Spleen (tissue), 7 donors: ENCODE measurements at regions not wholly inside any gene's neighbourhood (a gene's known extent, or its start where the extent isn't known, plus 50 kb on each side); places are given as distances from the start of the nearest gene placed in this dataset.

ENCODE experiments used
- CTCF ChIP-seq, 11 experiments: fragments of 200-600 bp in 7 of 11; fragments of 450-650 bp in 4 of 11; sonication (generic) in 4 of 11; IDR thresholded peaks in 8 of 11; conservative IDR thresholded peaks in 3 of 11; 1 replicate in 7 of 11; 2 replicates in 4 of 11; pipeline versions ENCODE4 v1.4.0 to v1.8.0; 2016 to 2021; ENCODE audit warnings: antibody characterized with exemption in 11 of 11, inconsistent platforms in 4 of 11, mild to moderate bottlenecking in 1 of 11
- POLR2A ChIP-seq, 3 donors: fragments of 450-650 bp; IDR thresholded peaks; one replicate each; pipeline ENCODE4 v1.5.1; 2017; ENCODE audit warnings: antibody characterized with exemption in 3 of 3, mild to moderate bottlenecking in 1 of 3
- donor health status: DM: no; HTN: no; CAD: no; lungs with moderate emphysema.
- donor health status: DM: no; HTN: no; CAD: no.
- donor health status: DM: no; HTN: no; CAD: no.

DNA sequence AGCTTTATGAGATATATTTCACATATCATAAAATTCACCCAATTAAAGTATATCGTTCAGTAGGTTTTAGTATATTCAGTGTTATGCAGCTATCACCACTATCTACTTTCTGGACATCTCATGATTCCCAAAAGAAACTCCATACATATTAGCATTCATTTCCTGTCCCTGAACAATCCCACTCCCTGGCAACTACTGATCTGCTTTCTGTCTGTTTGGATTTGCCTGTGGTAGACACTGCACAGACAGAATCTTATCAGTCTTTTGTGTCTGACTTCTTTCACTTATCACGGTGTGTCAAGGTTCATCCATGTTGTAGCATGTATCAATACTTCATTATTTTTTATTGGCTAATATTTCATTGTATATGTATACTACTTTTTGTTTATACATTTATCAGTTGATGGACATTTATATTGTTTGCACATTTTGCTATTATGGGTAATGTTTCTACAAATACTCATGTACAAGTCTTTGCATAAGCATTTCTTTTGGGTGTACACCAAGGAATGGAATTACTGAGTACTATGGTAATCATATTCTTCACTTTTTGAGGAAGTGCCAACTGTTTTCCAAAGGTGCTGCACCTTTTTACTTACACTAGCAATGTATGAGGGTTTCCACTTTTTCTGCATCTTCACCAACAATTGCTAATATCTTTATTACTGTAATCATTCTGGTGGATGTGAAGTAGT lies 373.9 kb downstream of the AASDHPPT start:
- TF ChIP-seq CTCF (IDR thresholded peaks at IDR 0.05 in 8 of 11, conservative IDR thresholded peaks at IDR 0.05 in 3 of 11) (no peak), POLR2A (IDR thresholded peaks at IDR 0.05) (no peak)
